ENCODE measurements at regions not wholly inside any gene's neighbourhood (a gene's known extent, or its start where the extent isn't known, plus 50 kb on each side); places are given as distances from the start of the nearest gene placed in this dataset.

GRCh38 chr10:3635697-3636096 lies 149.3 kb downstream of the KLF6 start:
- TF ChIP-seq, protein P1, sequence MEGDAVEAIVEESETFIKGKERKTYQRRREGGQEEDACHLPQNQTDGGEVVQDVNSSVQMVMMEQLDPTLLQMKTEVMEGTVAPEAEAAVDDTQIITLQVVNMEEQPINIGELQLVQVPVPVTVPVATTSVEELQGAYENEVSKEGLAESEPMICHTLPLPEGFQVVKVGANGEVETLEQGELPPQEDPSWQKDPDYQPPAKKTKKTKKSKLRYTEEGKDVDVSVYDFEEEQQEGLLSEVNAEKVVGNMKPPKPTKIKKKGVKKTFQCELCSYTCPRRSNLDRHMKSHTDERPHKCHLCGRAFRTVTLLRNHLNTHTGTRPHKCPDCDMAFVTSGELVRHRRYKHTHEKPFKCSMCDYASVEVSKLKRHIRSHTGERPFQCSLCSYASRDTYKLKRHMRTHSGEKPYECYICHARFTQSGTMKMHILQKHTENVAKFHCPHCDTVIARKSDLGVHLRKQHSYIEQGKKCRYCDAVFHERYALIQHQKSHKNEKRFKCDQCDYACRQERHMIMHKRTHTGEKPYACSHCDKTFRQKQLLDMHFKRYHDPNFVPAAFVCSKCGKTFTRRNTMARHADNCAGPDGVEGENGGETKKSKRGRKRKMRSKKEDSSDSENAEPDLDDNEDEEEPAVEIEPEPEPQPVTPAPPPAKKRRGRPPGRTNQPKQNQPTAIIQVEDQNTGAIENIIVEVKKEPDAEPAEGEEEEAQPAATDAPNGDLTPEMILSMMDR (IDR thresholded peaks at IDR 0.05), result no peak
- no peak for TF ChIP-seq EZH2phosphoT487 (IDR thresholded peaks at IDR 0.05)
- no peak for TF ChIP-seq EZH2 (IDR thresholded peaks at IDR 0.05)

Measured in neural progenitor cell (in vitro differentiated cells).